Kidney epithelial cell (primary cell): ENCODE measurements at regions not wholly inside any gene's neighbourhood (a gene's known extent, or its start where the extent isn't known, plus 50 kb on each side); places are given as distances from the start of the nearest gene placed in this dataset.

ENCODE experiments used
- DNase-seq: peaks from one replicate; pipeline ENCODE4 v3.0.0-alpha.2; 2010; ENCODE audit warnings: low read depth
- H3K27me3 ChIP-seq: 2 replicates; pipeline ENCODE4 v1.6.0; 2011; ENCODE audit warnings: low read length; ENCODE audit not compliant: control insufficient read depth, insufficient read depth
- H3K36me3 ChIP-seq: 2 replicates; pipeline ENCODE4 v1.5.1; 2011; ENCODE audit warnings: low read length; ENCODE audit not compliant: control insufficient read depth, insufficient read depth
- H3K4me3 ChIP-seq: 2 replicates; pipeline ENCODE4 v1.5.1; 2011; ENCODE audit warnings: low read depth, mild to moderate bottlenecking, control low read depth, low read length
- CTCF ChIP-seq: IDR thresholded peaks from 2 replicates; pipeline ENCODE4 v1.5.1; 2011; ENCODE audit warnings: mild to moderate bottlenecking, moderate library complexity, low read length, control low read depth, inconsistent platforms; ENCODE audit not compliant: insufficient read depth, poor library complexity, severe bottlenecking

GRCh38 chr11:134791102-134791501 is 379.1 kb upstream of the B3GAT1 start:
- TF ChIP-seq CTCF = no peak
- DNase-seq = no peak

GRCh38 chr11:134789104-134789503 is 377.1 kb upstream of the B3GAT1 start:
- Histone ChIP-seq H3K36me3 (no peaks in the 10 kb centered on the region), H3K4me3 (no peak overlapping the region), H3K27me3 (no peaks in the 10 kb centered on the region)
- TF ChIP-seq CTCF = no peak
- DNase-seq = no peak

More at GRCh38 chr11:134791102-134791501, 379.1 kb upstream of the B3GAT1 start:
- H3K4me3 ChIP-seq = no peak overlapping the region
- H3K27me3 ChIP-seq = no peaks in the 10 kb centered on the region
- no peaks in the 10 kb centered on the region for H3K36me3 ChIP-seq

- no peak for DNase-seq
- no peaks in the 10 kb centered on the region for H3K36me3 ChIP-seq
- H3K27me3 ChIP-seq = no peaks in the 10 kb centered on the region
Measured at GRCh38 chr11:134786636-134787035, 374.6 kb upstream of the B3GAT1 start.

GRCh38 chr11:134785660-134786284 is 373.7 kb upstream of the B3GAT1 start:
- no peak for TF ChIP-seq CTCF
- Histone ChIP-seq H3K27me3 (no peaks in the 10 kb centered on the region), H3K36me3 (no peaks in the 10 kb centered on the region), H3K4me3 (no peak overlapping the region)
- DNase-seq = no peak

More at GRCh38 chr11:134786636-134787035, 374.6 kb upstream of the B3GAT1 start:
- no peak for TF ChIP-seq CTCF
- no peak overlapping the region for H3K4me3 ChIP-seq

GRCh38 chr11:134785059-134785458 is 373.0 kb upstream of the B3GAT1 start:
- DNase-seq = no peak
- TF ChIP-seq CTCF = no peak
- no peak overlapping the region for H3K4me3 ChIP-seq
- no peaks in the 10 kb centered on the region for H3K27me3 ChIP-seq
- no peaks in the 10 kb centered on the region for H3K36me3 ChIP-seq

GRCh38 chr11:134784568-134784967 is 372.5 kb upstream of the B3GAT1 start:
- Histone ChIP-seq H3K4me3 (no peak overlapping the region), H3K36me3 (no peaks in the 10 kb centered on the region), H3K27me3 (no peaks in the 10 kb centered on the region)
- TF ChIP-seq CTCF = no peak
- DNase-seq = no peak
